Fibroblast of mammary gland (primary cell): ENCODE measurements at regions not wholly inside any gene's neighbourhood (a gene's known extent, or its start where the extent isn't known, plus 50 kb on each side); places are given as distances from the start of the nearest gene placed in this dataset.

ENCODE experiments used
- DNase-seq: peaks from one replicate; pipeline ENCODE4 v3.0.0-alpha.2; 2010; ENCODE audit warnings: low read depth
- H3K4me3 ChIP-seq: 2 replicates; pipeline ENCODE4 v1.5.1; 2011; ENCODE audit warnings: low read depth, mild to moderate bottlenecking, low read length, moderate library complexity; ENCODE audit not compliant: control insufficient read depth
- TF ChIP-seq, protein P1 (sequence below): conservative IDR thresholded peaks from 2 replicates; pipeline ENCODE4 v1.5.1; 2011; ENCODE audit warnings: low read depth, low read length, inconsistent platforms; ENCODE audit not compliant: control insufficient read depth, insufficient read depth

DNA sequence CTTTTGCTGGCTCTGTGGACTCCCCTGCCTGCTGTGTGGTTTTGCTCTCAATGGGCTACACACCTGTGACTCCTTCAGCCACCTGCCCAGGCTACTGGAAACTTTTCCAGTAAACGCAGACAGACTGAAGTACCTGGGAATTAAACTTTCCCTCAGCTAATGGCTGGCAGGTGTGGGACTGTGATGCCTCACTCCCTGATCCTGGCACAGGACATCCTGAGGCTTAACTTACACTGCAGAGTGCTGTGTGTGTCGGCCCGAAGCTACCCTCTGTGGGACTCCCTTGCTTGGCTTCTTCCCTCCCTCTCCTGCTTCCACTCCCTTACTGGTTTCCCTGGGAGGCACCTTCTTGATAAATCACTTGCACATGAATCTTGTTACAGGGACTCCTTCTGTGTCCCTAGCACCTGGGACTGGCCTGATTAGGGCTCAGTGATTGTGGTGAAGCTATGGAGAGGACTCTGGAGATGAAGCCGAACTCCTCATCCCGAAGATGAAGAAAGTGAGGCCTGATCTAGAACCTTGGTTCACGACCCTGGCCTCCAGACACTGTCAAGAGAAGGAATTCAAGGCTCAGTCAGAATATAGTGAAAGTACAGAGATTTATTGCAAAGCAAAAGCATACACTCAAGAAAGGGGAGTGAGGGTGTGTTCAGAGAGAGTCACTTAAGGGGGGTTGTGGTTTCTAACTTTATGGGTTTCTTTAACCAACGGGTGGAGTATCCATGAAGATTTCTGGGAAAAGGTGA, 113.4 kb upstream of the ALDH1B1 start:
- no peak for DNase-seq
- TF ChIP-seq, protein P1, sequence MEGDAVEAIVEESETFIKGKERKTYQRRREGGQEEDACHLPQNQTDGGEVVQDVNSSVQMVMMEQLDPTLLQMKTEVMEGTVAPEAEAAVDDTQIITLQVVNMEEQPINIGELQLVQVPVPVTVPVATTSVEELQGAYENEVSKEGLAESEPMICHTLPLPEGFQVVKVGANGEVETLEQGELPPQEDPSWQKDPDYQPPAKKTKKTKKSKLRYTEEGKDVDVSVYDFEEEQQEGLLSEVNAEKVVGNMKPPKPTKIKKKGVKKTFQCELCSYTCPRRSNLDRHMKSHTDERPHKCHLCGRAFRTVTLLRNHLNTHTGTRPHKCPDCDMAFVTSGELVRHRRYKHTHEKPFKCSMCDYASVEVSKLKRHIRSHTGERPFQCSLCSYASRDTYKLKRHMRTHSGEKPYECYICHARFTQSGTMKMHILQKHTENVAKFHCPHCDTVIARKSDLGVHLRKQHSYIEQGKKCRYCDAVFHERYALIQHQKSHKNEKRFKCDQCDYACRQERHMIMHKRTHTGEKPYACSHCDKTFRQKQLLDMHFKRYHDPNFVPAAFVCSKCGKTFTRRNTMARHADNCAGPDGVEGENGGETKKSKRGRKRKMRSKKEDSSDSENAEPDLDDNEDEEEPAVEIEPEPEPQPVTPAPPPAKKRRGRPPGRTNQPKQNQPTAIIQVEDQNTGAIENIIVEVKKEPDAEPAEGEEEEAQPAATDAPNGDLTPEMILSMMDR: no peak
- no peak overlapping the region for H3K4me3 ChIP-seq

DNA sequence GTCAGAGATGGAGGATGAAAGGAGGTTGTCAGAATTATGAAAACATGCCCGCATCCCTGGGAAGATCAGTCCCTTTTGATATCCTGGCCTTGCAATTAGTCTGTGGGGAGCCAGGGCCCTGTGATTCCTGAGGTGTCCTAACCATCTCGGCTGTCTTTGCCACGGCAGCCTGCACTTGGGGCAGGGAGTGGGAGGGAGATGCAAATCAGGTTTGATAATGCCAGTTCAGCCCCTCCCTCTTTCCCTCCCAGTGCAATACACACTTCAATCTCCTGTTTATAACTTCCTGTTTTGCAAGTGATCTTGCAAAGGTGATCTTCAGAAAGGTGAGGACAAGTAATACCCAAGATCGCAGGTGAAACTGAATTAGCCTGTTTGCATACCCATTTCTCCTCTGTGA, 114.0 kb upstream of the ALDH1B1 start:
- no peak for DNase-seq
- TF ChIP-seq, protein P1: no peak
- H3K4me3 ChIP-seq: no peak overlapping the region

DNA sequence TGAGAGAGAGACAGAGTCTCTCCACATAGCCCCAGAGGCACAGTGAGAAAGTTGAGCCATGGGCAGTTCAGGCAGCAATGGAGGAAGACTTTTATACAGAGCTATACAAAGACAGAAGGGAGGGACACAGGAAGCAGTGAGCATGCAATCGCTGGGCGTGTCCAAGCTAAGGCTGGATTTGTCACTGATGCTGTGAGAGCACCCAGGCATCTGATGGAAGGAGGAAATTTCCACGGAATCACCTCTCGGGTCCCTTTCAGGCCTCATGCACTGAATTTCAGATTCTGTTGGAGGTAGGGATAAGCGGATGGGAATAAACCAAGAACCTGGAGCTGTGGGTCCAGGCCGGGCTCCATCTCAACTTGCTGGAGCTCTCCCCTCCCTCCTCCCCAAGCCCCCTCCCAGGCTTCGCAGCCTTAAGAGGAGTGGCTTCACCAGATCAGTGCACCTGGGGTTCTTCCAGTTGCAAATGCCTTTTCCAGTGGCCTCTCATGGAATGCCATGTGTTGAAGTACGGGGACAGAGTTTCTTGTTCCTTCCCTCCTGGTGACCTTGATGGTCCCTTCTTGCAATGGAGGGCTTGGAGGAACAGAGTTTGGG, 114.8 kb upstream of the ALDH1B1 start:
- no peak for DNase-seq

DNA sequence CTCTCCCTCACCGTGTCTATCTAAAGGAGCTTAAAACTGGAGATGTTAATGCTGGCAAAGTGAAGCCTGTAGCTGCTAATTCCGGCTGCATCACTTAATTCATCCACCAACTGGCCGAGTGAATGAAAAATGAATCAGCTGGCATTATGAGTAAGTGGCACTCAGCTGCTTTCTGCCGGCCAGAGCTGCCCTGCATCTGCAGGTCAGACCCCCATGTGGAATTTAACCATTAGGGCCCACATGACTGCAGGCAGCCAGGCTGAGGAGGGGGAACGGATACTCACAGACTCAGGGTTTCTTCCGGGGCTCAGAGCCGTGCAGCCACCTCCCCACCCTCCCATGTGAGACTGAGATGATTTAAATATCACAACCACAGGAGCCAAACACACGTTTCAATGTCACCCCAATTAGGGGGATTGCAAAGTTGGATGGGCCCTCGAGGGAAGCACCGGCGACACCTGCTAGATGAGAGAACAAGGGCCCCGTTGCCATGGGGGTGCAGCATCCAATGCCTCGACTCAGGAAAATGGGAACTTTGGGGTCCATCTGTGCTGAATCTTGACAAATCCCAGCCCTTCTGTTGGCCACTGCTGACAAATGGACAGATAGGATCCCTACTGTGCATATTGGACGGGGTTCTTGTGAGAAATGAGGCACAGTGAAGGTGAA, 115.6 kb upstream of the ALDH1B1 start:
- DNase-seq: no peak
- TF ChIP-seq, protein P1: no peak
- no peak overlapping the region for H3K4me3 ChIP-seq

More for the DNA sequence above, 114.8 kb upstream of the ALDH1B1 start:
- H3K4me3 ChIP-seq: no peak overlapping the region
- TF ChIP-seq, protein P1: no peak

DNA sequence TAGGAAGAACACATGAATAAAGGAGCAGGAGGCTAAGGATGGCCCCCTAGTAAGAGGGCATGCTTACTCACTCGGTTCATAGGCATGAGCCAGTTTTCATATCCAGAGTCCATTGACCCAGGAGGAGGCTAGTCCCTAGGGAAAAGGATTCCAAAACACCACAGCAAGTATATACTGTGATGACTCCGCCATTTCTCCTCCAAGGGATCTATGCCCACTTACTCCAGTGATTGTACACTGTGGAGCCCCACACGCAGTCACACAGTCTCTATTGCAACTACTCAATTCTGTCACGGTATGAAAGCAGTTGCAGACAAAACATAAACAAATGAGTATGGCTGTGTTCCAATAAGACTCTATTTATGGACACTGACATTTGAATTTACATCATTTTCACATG, 117.7 kb upstream of the ALDH1B1 start:
- peak; percentile 10 for DNase-seq
- TF ChIP-seq, protein P1: no peak
- H3K4me3 ChIP-seq: no peak overlapping the region

DNA sequence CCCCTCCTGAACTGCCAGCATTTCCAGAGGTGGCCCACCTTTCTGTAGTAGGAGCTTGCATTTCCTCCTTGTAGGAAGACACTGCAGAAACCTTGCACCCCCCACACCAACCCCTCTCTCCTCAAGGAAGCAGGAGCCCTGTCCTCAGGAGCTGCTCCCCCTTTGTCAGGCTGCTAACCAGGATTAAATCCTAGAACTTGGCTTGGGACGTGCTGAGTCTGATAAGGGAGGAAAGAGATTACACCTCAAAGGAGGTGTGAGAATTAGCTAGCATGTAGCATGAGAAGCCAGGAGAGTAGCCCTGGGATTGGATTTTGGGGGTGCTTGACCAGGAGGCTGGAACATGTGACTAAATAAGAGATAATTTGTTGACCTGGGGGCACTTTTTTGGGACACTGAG, 119.8 kb upstream of the ALDH1B1 start:
- DNase-seq: no peak
- no peak overlapping the region for H3K4me3 ChIP-seq
- TF ChIP-seq, protein P1: no peak
